ENCODE measurements at regions not wholly inside any gene's neighbourhood (a gene's known extent, or its start where the extent isn't known, plus 50 kb on each side); places are given as distances from the start of the nearest gene placed in this dataset.

DNA sequence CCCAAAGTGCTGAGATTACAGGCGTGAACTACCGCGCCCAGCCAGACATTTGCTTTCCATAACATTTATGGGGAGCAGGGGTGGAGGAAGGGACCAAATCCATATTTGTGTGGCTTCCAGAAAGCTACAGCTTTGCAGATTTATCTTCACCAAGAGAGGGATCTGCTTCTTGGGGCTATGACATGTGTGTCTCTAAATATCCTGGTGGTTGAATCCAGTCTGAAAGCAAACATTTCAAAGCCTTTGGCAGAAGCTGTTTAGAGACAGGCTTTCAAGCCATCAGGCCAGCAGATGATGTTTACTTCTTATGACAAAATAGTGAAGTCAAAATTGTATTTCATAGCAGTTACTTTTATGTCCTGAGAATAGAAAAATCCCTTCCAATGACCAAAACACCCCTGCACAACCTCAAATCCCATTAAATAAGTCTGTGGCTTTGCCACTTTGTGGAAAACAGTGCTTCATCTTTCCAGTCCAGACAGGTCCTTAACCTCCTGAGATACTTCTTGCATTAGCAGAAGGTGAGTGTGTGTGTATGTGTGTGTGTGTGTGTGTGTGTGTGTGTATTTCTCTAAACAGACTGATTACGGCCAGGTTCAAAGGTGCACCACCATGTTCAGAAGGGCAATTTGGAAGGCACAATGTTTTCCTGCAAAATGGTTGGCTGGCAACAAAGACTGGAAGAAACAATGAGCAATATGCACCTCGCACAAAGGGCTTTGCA lies 191.4 kb upstream of the LRIG1 start:
- DNase-seq (ENCODE audit: low spot score): no peak

DNA sequence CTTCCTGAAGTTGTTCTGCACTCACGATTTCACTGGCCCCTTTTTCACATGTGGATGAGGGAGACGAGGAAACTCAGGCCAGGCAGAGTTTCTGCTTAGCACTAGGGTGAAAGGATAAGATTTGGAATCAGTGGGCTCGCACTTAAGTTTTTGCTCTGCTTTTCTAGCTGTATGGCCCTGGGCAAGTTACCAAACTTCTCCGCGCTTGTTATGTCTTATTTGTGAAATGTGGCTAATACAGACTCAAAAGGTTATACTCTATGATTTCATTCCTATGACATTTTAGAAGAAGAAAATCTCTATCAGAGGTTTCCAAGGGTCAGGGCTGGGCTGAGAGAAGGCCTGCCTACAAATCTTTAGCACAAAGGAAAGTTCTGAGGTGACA lies 191.9 kb upstream of the LRIG1 start:
- no peak for DNase-seq (ENCODE audit: low spot score)

DNA sequence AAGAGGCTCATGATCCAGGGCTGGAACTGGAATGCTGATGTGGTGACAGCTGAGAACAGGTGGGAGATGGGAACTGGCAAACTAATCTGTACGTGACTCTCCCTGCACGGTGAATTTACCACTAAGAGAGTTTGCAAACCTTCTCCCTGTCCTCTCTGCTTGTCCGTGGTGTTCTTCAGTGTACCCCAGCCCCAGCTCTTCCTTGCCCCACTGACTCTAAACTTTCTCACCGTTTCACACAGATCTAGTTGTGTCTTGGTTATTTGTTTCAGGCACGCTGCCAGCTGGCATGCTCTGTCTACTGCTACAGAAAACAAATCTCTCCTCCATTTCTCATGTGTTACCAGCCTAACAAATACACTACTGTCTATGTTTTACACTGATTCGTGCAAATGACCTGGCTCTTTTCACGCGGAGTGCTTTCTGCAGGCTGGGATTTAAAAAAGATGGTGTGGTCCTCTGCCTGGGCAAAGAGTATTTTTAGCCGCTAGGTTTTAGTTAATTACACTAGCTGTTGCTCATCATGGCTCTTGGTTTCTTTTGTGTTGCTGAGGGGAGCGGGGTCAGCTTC lies 192.7 kb upstream of the LRIG1 start:
- DNase-seq (ENCODE audit: low spot score): no peak

DNA sequence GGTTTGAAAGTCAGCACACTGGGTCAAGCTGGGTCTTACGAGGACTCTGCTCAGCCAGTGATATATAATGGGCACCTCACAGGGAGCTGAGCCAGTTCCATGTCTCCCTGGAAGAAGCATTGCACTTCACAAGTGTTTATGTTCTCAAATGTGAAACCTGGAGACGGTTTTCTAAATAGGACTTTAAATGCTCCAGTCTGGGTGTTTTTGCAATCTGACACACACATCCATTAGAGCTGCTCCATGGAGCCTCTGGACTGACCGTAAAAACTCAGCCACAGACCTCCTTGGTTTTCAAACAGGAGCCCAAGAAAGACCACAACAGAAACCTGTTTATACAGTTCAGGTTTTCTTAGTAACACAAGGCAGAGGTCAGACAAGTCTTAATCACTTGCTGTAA lies 201.3 kb upstream of the LRIG1 start:
- DNase-seq (ENCODE audit: low spot score): no peak

GRCh38 chr3:66703501-66703900 lies 202.7 kb upstream of the LRIG1 start:
- no peak for DNase-seq (ENCODE audit: low spot score)

GRCh38 chr3:66705076-66705475 lies 204.3 kb upstream of the LRIG1 start:
- DNase-seq (ENCODE audit: low spot score): no peak

- no peak for DNase-seq (ENCODE audit: low spot score)
These were observed 206.1 kb upstream of the LRIG1 start for GRCh38 chr3:66706890-66707289.

- no peak for DNase-seq (ENCODE audit: low spot score)
These were observed 208.7 kb upstream of the LRIG1 start for GRCh38 chr3:66709532-66709931.

DNA sequence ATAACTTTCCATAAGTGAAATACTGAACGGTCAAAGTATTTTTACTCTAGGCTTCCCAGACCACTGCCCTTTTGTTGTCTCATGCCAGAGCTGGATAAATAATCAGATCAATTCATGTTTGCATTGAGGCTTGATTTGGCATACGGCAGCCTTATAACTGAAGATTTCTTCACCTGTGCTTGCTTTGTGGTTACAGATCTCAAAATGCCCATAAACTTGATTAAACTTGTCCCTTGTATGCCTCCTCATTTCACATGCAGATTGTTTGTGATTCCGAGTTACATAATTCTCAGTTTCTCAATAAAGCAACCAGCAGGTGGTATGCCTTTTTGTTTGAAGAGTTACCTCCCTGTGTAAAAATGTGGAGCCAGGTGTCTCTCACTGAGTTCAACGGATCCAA lies 211.4 kb upstream of the LRIG1 start:
- DNase-seq (ENCODE audit: low spot score): no peak

GRCh38 chr3:66713921-66714320 lies 213.1 kb upstream of the LRIG1 start:
- DNase-seq (ENCODE audit: low spot score): no peak

GRCh38 chr3:66715806-66716205 lies 215.0 kb upstream of the LRIG1 start:
- no peak for DNase-seq (ENCODE audit: low spot score)

DNA sequence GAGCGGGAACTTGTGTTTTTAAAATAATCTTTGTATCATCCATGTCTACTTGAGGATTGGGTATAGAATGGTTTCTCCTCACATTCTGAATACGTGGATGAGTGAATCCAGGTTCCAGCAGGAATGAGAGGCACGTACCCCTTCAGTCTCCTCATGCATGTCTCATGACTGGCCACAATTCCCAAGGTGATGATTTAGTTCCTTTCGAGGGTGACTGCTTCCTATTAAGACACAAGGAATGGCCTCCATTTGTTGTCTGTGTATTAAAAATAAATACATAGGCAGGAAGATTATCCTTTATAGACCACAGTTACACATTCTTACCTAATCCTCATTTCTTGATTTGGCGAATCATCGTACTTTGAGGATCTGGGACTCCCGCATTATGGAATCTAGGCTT lies 217.0 kb upstream of the LRIG1 start:
- no peak for DNase-seq (ENCODE audit: low spot score)

- no peak for DNase-seq (ENCODE audit: low spot score)
These were observed 219.1 kb upstream of the LRIG1 start for GRCh38 chr3:66719796-66720356.

- no peak for DNase-seq (ENCODE audit: low spot score)
These were observed 219.7 kb upstream of the LRIG1 start for GRCh38 chr3:66720508-66720907.

- DNase-seq (ENCODE audit: low spot score): no peak
These were observed 221.9 kb upstream of the LRIG1 start for GRCh38 chr3:66722675-66723074.

DNA sequence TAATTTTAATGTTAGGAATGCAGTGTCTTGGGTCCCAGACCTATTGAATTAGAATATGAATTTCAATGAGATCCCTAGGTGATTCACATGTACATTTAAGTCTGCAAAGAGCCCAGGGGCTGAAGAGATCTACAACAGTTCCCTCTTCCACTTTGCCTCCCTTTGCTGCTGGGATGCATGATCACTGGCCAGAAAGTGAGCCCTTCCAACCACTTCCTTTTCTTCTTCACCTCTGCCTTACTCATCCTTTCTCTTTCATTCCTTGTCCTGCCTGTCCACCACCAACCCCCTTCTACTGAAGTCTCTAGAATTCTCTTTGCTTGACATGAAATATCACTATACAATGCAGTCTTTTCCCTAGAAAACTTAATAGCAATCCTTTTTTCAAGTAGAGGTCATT lies 222.4 kb upstream of the LRIG1 start:
- no peak for DNase-seq (ENCODE audit: low spot score)

- no peak for DNase-seq (ENCODE audit: low spot score)
These were observed 229.0 kb upstream of the LRIG1 start for GRCh38 chr3:66729687-66730393.

DNA sequence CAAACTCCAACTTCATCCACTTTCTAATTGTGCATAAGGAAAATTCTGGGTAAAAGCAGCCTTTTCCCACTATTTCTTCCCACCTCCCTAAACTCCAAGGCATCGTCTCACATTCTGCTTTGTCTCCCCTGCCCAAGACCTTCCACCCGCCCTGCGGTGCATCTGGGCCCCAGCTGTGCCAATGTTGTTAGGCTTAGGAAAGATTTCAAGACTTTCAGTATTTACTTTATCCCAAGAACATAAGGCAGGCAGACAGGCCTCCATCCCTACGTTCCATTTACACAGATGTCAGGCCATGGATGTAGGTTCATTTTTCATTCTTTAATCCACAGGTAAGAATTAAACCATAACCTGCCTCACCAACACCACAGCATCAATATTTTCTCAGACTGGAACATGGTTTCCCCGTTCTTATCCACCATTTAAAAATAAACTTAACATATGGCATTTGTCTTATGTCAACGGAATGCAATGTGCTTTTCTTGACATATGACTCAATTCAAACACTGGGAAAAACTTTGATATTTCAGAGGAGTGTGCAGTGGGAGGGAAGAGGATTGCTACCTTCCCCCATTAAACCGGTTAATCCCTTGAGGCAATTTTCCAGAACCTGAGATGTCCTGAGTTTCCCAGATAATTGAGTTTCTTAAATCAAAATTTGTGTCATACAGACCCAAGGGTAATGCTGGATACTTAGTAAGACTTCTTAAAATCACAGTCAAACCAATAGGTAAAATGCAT lies 238.0 kb upstream of the LRIG1 start:
- no peak for DNase-seq (ENCODE audit: low spot score)

- no peak for DNase-seq (ENCODE audit: low spot score)
These were observed 239.4 kb upstream of the LRIG1 start for GRCh38 chr3:66740260-66740659.

DNA sequence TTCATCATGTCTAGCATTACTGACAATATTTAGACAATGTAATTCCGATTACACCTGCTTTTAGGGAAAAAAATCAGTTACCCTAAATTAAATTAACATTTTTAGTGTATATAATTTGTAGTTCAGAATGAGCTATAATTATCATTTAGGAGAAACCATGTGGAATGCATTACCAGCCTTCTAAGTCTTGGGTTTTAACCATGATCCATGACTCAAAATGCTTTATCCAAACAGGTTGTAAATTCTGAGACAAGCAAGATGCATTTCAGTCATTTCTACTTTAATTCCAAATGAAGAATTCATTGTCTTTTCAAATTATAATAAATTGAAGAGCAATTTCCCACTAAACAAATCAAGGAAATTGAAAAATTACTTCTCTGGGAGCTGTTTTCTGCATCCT lies 243.7 kb upstream of the LRIG1 start:
- DNase-seq (ENCODE audit: low spot score): no peak

GRCh38 chr3:66744986-66745385 lies 244.2 kb upstream of the LRIG1 start:
- no peak for DNase-seq (ENCODE audit: low spot score)

- DNase-seq (ENCODE audit: low spot score): no peak
These were observed 246.4 kb upstream of the LRIG1 start for GRCh38 chr3:66747261-66747660.

DNA sequence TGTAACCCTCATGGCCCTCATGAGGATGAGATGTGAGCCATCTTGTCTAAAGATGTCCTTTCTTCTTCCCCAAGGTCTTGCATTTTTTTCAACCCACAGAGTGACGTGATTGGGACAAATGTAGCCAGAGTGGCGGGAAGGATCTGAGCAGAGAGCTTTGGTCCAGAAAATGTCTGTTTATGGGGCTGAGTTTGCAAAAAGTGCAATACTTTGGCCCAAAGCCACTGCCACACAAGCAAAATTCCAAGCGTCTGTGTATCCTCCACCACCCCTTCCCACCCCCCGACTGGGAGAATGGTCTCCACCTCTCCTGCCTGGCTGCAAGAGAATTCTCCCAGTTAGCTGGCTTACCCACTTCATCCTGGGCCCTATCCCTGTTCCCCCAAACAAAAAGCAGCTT lies 246.9 kb upstream of the LRIG1 start:
- no peak for DNase-seq (ENCODE audit: low spot score)

Measured in CD4-positive, alpha-beta T cell treated with Interleukin-6 at 100 ng/mL for 8 hours (primary cell).